MM.1S (cell line): ENCODE measurements at regions not wholly inside any gene's neighbourhood (a gene's known extent, or its start where the extent isn't known, plus 50 kb on each side); places are given as distances from the start of the nearest gene placed in this dataset.

Experiments
- CTCF ChIP-seq: fragments of 300-600 bp; sonication (generic); IDR thresholded peaks from 2 replicates; pipeline ENCODE4 v1.5.1; 2016; ENCODE audit warnings: antibody characterized with exemption, low read length, mixed read lengths
- EZH2phosphoT487 ChIP-seq: fragments of 300-600 bp; sonication (generic); IDR thresholded peaks from 2 replicates; pipeline ENCODE4 v1.6.1; 2018; ENCODE audit warnings: antibody characterized with exemption, low read length

GRCh38 chr22:22137891-22138290 is 106.7 kb upstream of the VPREB1 start:
- TF ChIP-seq CTCF (no peak), EZH2phosphoT487 (no peak)
